Keratinocyte (primary cell): ENCODE measurements at regions not wholly inside any gene's neighbourhood (a gene's known extent, or its start where the extent isn't known, plus 50 kb on each side); places are given as distances from the start of the nearest gene placed in this dataset.
"Not testable (repeated sequence)": the region's sequence is repeated elsewhere in the genome, so short reads cannot be mapped to it uniquely, and the experiment has no call there.

Experiments
- DNase-seq: peaks from one replicate; pipeline ENCODE4 v3.0.0-alpha.2; 2011; ENCODE audit warnings: low read depth, missing footprints, low spot score
- FAIRE-seq: peaks from 2 replicates; lab custom pipeline; 2011; peaks lifted over from hg19 to GRCh38; lab: Jason Lieb, UNC
- H2AFZ ChIP-seq: 2 replicates; pipeline ENCODE4 v1.6.0; 2012; ENCODE audit warnings: low read length, control low read depth, inconsistent platforms; ENCODE audit not compliant: control insufficient read depth
- H3K27ac ChIP-seq: 2 replicates; pipeline ENCODE4 v1.5.1; 2011; ENCODE audit warnings: low read length; ENCODE audit not compliant: control insufficient read depth, insufficient read depth
- H3K27me3 ChIP-seq: 3 replicates; pipeline ENCODE4 v1.6.0; 2011; ENCODE audit warnings: low read length; ENCODE audit not compliant: control insufficient read depth, insufficient read depth; ENCODE audit errors: extremely low read depth
- H3K36me3 ChIP-seq, 2 experiments: 2 replicates in 1 of 2; 3 replicates in 1 of 2; pipeline ENCODE4 v1.5.1; 2011; ENCODE audit warnings: low read length in 2 of 2, mild to moderate bottlenecking in 1 of 2; ENCODE audit not compliant: control insufficient read depth in 2 of 2, insufficient read depth in 2 of 2; ENCODE audit errors: extremely low read depth in 1 of 2
- H3K4me1 ChIP-seq: 3 replicates; pipeline ENCODE4 v1.5.1; 2011; ENCODE audit warnings: low read length; ENCODE audit not compliant: control insufficient read depth, insufficient read depth; ENCODE audit errors: extremely low read depth
- H3K4me2 ChIP-seq: 3 replicates; pipeline ENCODE4 v1.6.0; 2011; ENCODE audit warnings: low read depth, low read length; ENCODE audit not compliant: control insufficient read depth, insufficient read depth; ENCODE audit errors: extremely low read depth
- H3K4me3 ChIP-seq, 3 experiments: fragments of 200-600 bp in 1 of 3; sonication (generic) in 1 of 3; 2 replicates in 2 of 3; 3 replicates in 1 of 3; pipeline ENCODE4 v1.5.1; 2011 to 2016; ENCODE audit warnings: low read length in 3 of 3, mild to moderate bottlenecking in 3 of 3, control low read depth in 2 of 3, inconsistent platforms in 1 of 3, low read depth in 1 of 3, mixed read lengths in 1 of 3, mixed run types in 1 of 3, moderate library complexity in 1 of 3; ENCODE audit not compliant: control insufficient read depth in 2 of 3, insufficient read depth in 2 of 3; ENCODE audit errors: extremely low read depth in 1 of 3
- H3K79me2 ChIP-seq: 2 replicates; pipeline ENCODE4 v1.6.0; 2012; ENCODE audit warnings: low read length; ENCODE audit not compliant: control insufficient read depth, insufficient read depth
- H3K9ac ChIP-seq: 3 replicates; pipeline ENCODE4 v1.6.0; 2011; ENCODE audit warnings: low read length; ENCODE audit not compliant: control insufficient read depth, insufficient read depth; ENCODE audit errors: extremely low read depth
- H3K9me1 ChIP-seq: 3 replicates; pipeline ENCODE4 v1.6.0; 2011; ENCODE audit warnings: low read length; ENCODE audit not compliant: control insufficient read depth, insufficient read depth; ENCODE audit errors: extremely low read depth
- H3K9me3 ChIP-seq: 2 replicates; pipeline ENCODE4 v1.5.1; 2012; ENCODE audit warnings: low read depth, low read length; ENCODE audit not compliant: control insufficient read depth
- H4K20me1 ChIP-seq: 3 replicates; pipeline ENCODE4 v1.6.0; 2011; ENCODE audit warnings: low read length; ENCODE audit not compliant: control insufficient read depth, insufficient read depth; ENCODE audit errors: extremely low read depth
- CTCF ChIP-seq, 3 experiments: IDR thresholded peaks in 1 of 3; conservative IDR thresholded peaks in 1 of 3; optimal IDR thresholded peaks in 1 of 3; 2 replicates in 2 of 3; 3 replicates in 1 of 3; pipeline versions ENCODE3 to v1.5.1; 2011; ENCODE audit warnings: low read length in 3 of 3, mild to moderate bottlenecking in 3 of 3, moderate library complexity in 2 of 3, control low read depth in 1 of 3, inconsistent platforms in 1 of 3; ENCODE audit not compliant: insufficient read depth in 2 of 3; ENCODE audit errors: extremely low read depth in 1 of 3
- EZH2 ChIP-seq: IDR thresholded peaks from one replicate; pipeline ENCODE4 v1.6.1; 2012; ENCODE audit warnings: inconsistent platforms, mild to moderate bottlenecking, low read length, moderate library complexity
- dilution Hi-C: fragments of 300-500 bp; cut with MboI; formaldehyde crosslinking; loops from one replicate; pipeline ENCODE4 v1.7.0; 2020; ENCODE audit warnings: low sequenced_read_pairs; ENCODE audit not compliant: extremely low pct_ligation_motif_present

GRCh38 chr2:94776036-94776435 is 95.2 kb upstream of the TEKT4 start:
- Histone ChIP-seq H3K9me3 (no peaks in the 10 kb centered on the region), H3K9me1 (no peaks in the 10 kb centered on the region), H3K27ac (no peak overlapping the region), H4K20me1 (no peaks in the 10 kb centered on the region), H3K36me3 (no peaks in the 10 kb centered on the region), H2AFZ (no peak overlapping the region), H3K4me1 (no peaks in the 10 kb centered on the region), H3K4me3 (no peak overlapping the region), H3K27me3 (no peaks in the 10 kb centered on the region), H3K9ac (no peak overlapping the region), H3K79me2 (no peaks in the 10 kb centered on the region), H3K4me2 (no peak overlapping the region)
- dilution Hi-C loops = no loop called here
- no peak for FAIRE-seq
- DNase-seq = no peak
- no peak for TF ChIP-seq CTCF (optimal IDR thresholded peaks at IDR 0.05 in 1 of 3, IDR thresholded peaks at IDR 0.05 in 1 of 3, conservative IDR thresholded peaks at IDR 0.05 in 1 of 3; ENCODE audit: extremely low read depth in 1 of 3, insufficient read depth in 2 of 3, low read length in 3 of 3)
- TF ChIP-seq EZH2 = no peak

GRCh38 chr2:94785105-94785504 is 86.1 kb upstream of the TEKT4 start:
- H4K20me1 ChIP-seq, H2AFZ ChIP-seq, H3K9me3 ChIP-seq, H3K9ac ChIP-seq, H3K36me3 ChIP-seq, H3K4me3 ChIP-seq, H3K4me1 ChIP-seq, H3K27ac ChIP-seq, H3K9me1 ChIP-seq, H3K4me2 ChIP-seq, DNase-seq, H3K27me3 ChIP-seq, dilution Hi-C loops, H3K79me2 ChIP-seq, FAIRE-seq: not testable (repeated sequence)

- H3K27me3 ChIP-seq, DNase-seq, H3K9ac ChIP-seq, H3K79me2 ChIP-seq, H3K9me3 ChIP-seq, H2AFZ ChIP-seq, H3K36me3 ChIP-seq, H3K27ac ChIP-seq, H3K4me1 ChIP-seq, H4K20me1 ChIP-seq, H3K4me2 ChIP-seq, dilution Hi-C loops, FAIRE-seq, H3K4me3 ChIP-seq, H3K9me1 ChIP-seq: not testable (repeated sequence)
These were observed 84.8 kb upstream of the TEKT4 start for GRCh38 chr2:94786424-94786823.

GRCh38 chr2:94790169-94790568 is 81.1 kb upstream of the TEKT4 start:
- DNase-seq, FAIRE-seq, H3K4me1 ChIP-seq, H3K4me2 ChIP-seq, H2AFZ ChIP-seq, H3K27ac ChIP-seq, H3K27me3 ChIP-seq, H3K9me3 ChIP-seq, H3K79me2 ChIP-seq, H3K9me1 ChIP-seq, H3K36me3 ChIP-seq, H3K4me3 ChIP-seq, dilution Hi-C loops, H4K20me1 ChIP-seq, H3K9ac ChIP-seq: not testable (repeated sequence)
